ENCODE measurements at regions not wholly inside any gene's neighbourhood (a gene's known extent, or its start where the extent isn't known, plus 50 kb on each side); places are given as distances from the start of the nearest gene placed in this dataset.

- no peak overlapping the region for H3K9ac ChIP-seq (ENCODE audit: low read length in 3 of 3)
- no peak for DNase-seq
- intact Hi-C loops (cut with DNase I): no loop called here
- peaks cover 4% of the 10 kb centered on the region for H3K27me3 ChIP-seq (ENCODE audit: control insufficient read depth, insufficient read depth, low read length)
- no peak for TF ChIP-seq CTCF (IDR thresholded peaks at IDR 0.05; ENCODE audit: borderline replicate concordance, extremely low read depth, insufficient read depth)
- H3K4me1 ChIP-seq (ENCODE audit: control insufficient read depth in 2 of 3, insufficient read depth in 2 of 3, low read depth in 1 of 3, low read length in 3 of 3): peaks cover 0 to 4% (median 0%) of the 10 kb centered on the region in 3 donors
- H3K9me3 ChIP-seq (ENCODE audit: control insufficient read depth in 2 of 3, insufficient read depth in 1 of 3, low read length in 3 of 3): no peaks in the 10 kb centered on the region
- FAIRE-seq: no peak
- no peak overlapping the region for H3K27ac ChIP-seq (ENCODE audit: low read depth in 2 of 2, low read length in 2 of 2)
- no peaks in the 10 kb centered on the region for H3K36me3 ChIP-seq (ENCODE audit: control insufficient read depth in 2 of 3, insufficient read depth in 3 of 3, low read length in 3 of 3)
- H3K4me3 ChIP-seq (ENCODE audit: low read length in 3 of 3): no peak overlapping the region
These were observed 124.8 kb downstream of the MRM1 start for GRCh38 chr17:36726199-36726598.

GRCh38 chr17:36727052-36727451, 125.7 kb downstream of the MRM1 start:
- no peak overlapping the region for H3K9ac ChIP-seq (ENCODE audit: low read length in 3 of 3)
- H3K4me1 ChIP-seq (ENCODE audit: control insufficient read depth in 2 of 3, insufficient read depth in 2 of 3, low read depth in 1 of 3, low read length in 3 of 3): peaks cover 0 to 2% (median 0%) of the 10 kb centered on the region in 3 donors
- H3K36me3 ChIP-seq (ENCODE audit: control insufficient read depth in 2 of 3, insufficient read depth in 3 of 3, low read length in 3 of 3): no peaks in the 10 kb centered on the region
- DNase-seq (no peak), FAIRE-seq (no peak)
- no peak overlapping the region for H3K27ac ChIP-seq (ENCODE audit: low read depth in 2 of 2, low read length in 2 of 2)
- H3K4me3 ChIP-seq (ENCODE audit: low read length in 3 of 3): no peak overlapping the region
- H3K27me3 ChIP-seq (ENCODE audit: control insufficient read depth, insufficient read depth, low read length): peaks cover 4% of the 10 kb centered on the region
- no peak for TF ChIP-seq CTCF (IDR thresholded peaks at IDR 0.05; ENCODE audit: borderline replicate concordance, extremely low read depth, insufficient read depth)
- intact Hi-C loops (cut with DNase I): no loop called here
- no peaks in the 10 kb centered on the region for H3K9me3 ChIP-seq (ENCODE audit: control insufficient read depth in 2 of 3, insufficient read depth in 1 of 3, low read length in 3 of 3)

GRCh38 chr17:36727577-36727976, 126.2 kb downstream of the MRM1 start:
- FAIRE-seq (no peak), DNase-seq (no peak)
- TF ChIP-seq CTCF (IDR thresholded peaks at IDR 0.05; ENCODE audit: borderline replicate concordance, extremely low read depth, insufficient read depth): no peak
- Histone ChIP-seq H3K27ac (ENCODE audit: low read depth in 2 of 2, low read length in 2 of 2) (no peak overlapping the region), H3K27me3 (ENCODE audit: control insufficient read depth, insufficient read depth, low read length) (peaks cover 4% of the 10 kb centered on the region), H3K9me3 (ENCODE audit: control insufficient read depth in 2 of 3, insufficient read depth in 1 of 3, low read length in 3 of 3) (no peaks in the 10 kb centered on the region), H3K4me3 (ENCODE audit: low read length in 3 of 3) (no peak overlapping the region), H3K4me1 (ENCODE audit: control insufficient read depth in 2 of 3, insufficient read depth in 2 of 3, low read depth in 1 of 3, low read length in 3 of 3) (peaks cover 0 to 1% (median 0%) of the 10 kb centered on the region in 3 donors), H3K36me3 (ENCODE audit: control insufficient read depth in 2 of 3, insufficient read depth in 3 of 3, low read length in 3 of 3) (no peaks in the 10 kb centered on the region), H3K9ac (ENCODE audit: low read length in 3 of 3) (no peak overlapping the region)
- intact Hi-C loops (cut with DNase I): no loop called here

Data from kidney (tissue), 13 donors.